Activated T-cell treated with anti-CD3 and anti-CD28 coated beads for 4 hours (primary cell): ENCODE measurements at regions not wholly inside any gene's neighbourhood (a gene's known extent, or its start where the extent isn't known, plus 50 kb on each side); places are given as distances from the start of the nearest gene placed in this dataset.

Source experiments
- DNase-seq: peaks from one replicate; pipeline ENCODE4 v3.0.0-alpha.2; 2020

DNA sequence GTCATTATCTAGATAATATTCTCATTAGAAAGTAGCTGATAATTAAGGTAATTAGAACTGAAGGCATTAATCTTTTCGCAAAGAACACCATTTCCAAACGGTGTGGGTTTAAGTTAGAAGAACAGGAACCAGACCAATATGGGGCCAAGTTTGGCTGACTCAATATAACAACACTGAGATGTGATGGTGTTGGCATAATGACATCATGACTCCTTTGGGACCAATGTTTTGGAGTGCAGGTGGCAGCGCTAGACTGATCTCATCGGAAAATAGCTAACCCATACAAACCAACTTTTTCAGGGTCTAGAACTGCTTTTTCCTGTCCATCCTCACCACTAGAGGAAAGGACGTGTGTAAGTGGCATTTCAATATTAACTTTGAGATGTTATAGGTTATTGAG, 1171.7 kb upstream of the ZEB2 start:
- DNase-seq, result no peak

DNA sequence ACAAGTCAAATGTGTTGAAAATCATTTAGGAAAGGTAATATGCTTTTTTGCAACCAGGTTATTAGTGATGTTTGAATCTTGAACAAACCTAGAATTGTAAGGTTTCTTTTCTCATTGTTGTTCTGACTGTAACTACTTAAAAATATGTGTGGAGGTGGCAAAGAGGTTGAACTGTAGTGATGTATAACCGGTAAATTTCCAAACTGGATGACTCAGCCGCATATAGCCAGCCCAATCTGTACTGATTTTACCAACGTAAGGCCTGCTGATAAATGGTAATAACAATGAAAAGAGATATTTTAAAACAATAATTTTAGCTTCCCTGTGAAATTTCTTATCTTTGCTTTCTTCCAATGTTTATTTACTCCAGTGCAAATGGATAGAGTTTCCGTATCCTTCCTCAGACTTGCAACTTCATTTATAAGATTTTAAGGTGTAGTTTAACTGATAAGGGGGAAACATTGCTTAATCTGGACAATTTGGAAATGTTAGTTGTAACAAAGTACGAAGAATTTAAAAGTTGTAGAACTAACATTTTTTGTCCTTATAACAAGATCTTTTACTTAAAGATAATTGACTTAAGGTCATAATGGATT, 1170.4 kb upstream of the ZEB2 start:
- DNase-seq, result no peak

DNA sequence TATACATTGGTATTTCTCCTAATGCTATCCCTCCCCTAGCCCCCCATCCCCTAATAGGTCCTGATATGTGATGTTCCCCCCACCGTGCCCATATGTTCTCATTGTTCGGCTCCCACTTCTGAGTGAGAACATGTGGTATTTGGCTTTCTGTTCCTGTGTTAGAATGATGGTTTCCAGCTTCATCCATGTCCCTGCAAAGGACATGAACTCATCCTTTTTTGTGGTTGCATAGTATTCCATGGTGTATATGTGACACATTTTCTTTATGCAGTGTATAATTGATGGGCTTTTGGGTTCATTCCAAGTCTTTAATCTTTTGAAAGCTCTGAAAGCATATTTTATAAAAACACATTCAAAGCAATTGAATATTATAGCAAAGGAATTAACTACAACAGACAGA, 1169.4 kb upstream of the ZEB2 start:
- no peak for DNase-seq

DNA sequence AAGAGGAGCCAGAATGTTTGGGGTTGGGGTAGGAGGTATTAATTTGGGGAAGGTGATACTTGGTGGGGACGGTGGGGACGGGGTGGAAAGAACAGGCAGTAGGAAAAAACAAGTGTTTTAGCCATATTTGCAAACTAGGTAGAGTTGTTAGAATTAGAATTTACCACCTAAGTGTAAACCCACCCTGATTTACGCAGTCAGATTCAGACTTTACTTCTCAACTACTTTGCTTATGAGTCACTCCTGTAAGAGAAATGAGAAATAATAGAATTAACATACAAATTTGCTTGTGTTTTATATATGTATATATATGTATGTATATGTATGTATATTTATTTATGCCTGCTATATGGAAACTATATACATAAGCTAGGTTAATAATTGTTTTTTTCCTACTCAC, 1168.2 kb upstream of the ZEB2 start:
- DNase-seq, result no peak

DNA sequence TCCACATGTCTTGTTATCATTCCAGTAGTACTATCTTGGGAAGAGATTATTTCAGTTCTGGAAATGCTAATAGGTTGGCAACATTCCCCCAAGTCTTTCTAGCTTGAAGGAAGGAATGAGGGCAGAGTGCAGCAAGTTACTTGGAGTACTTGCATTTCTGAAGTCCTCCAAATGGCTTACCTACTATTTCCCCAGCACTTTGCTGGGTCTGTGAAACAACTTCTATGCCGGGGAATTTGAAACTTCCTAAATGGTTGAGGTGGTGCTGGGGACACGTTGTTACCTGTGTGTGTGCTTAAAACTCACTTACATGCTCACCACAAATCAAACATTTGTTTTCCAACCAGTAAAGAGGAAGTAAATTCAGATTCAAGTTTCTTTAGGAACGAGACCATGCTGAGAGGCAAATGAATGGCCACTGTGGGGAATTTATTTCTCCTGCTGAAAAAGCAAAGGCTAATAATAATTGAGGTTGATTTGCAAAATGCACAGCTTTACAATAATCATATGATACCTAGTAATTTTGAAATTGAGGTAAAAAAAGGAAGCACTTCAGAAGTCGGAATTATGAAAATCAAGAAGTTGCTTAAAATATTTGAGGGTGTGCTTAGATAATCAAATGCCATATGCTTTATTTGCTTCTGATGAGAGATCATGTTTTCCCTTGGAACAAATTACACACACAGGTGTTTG, 1167.7 kb upstream of the ZEB2 start:
- no peak for DNase-seq

DNA sequence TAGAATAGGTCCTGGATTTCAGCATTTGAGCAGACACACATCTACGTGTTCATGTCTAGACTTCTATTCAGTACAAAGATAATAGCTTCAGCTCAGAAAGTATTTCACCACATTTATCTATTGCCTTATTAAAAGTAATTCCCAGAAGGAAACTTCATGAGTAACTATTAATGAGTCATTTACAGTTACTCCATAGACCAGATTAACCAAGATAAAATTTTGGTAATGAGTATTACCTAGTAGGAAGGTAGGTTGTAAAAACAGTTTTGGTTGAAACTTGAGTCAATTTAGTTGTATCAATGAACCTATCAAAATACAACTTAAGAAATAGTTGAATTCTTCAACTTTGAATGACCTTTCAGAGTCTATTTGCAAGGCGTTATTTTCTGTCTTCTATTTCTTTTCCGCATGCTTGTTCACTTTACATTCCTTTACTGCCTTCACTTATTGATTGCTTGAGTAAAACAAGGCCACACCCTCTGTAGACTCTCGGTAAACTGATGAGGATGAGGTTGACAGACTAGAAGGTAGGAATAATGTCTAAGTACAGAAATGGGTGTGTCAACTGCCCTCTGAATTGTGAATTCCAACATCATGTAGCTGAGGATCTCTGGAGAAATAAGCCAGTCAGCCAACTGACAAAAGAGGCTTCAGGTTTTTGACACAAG, 1165.6 kb upstream of the ZEB2 start:
- DNase-seq, result no peak

DNA sequence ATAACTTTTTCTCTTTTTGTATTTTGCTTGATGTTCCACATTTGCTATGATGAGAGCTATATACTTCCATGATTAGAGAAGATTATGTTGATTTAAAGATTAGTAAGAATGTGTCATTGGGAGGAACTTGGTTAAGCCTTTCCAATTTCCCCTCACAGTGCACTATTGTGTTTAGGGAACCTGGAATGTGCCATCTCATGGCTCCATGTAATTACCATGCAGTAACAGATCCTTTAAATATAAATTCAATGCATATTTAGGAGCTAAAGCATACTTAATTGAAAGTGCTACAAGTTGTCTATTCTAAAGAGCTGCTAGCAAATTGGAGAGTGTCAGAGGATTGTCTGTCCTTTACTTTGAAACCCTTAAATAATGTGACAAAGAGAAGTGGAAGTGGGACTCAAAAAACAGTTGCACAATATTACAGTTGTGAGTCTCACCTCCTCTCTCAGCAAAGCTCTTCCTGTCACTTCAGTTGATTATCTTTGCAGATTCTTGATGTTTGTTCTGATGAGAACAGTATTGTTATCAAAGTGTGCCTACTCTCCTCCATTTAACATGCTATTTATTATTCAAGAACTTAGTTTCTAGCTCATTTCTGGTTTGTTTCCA, 1162.7 kb upstream of the ZEB2 start:
- DNase-seq, result no peak

DNA sequence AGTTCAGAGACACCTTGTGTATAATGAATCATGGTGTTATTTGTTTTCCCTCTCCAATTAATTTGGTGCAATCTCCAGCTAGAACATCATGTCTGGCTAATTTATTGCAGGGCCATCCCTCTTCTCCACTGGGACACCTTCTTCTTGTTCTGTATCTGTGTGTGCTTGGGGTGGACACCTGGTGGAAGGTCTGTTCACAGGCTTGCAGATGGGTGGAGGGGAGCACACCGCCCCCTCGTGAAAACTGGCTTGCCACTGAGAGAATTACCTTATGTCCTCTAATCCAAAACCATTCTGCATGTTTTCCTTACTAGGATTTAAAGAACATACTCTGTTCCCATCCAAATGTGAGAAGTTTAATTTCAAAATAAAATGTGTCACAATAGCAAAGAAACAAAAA, 1160.4 kb upstream of the ZEB2 start:
- DNase-seq, result no peak

DNA sequence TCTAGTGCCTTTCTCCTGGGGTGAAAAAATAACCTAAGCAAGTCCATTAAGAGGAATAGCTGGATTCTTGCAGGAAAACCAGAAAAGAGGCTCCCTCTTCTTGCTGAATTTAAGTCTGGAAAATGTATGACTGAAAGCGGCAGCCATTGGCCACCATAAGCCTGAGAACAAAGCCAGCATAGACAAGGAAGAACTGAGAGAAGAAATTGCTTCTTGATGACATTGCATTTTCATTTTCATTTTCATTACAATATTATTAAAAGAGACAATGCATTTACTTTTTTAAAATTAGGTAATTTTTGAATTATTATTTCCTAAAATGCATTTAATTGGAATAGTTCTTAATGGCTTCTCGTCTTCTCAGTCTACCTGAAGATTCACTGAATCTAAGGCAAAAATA, 1157.5 kb upstream of the ZEB2 start:
- DNase-seq, result no peak

DNA sequence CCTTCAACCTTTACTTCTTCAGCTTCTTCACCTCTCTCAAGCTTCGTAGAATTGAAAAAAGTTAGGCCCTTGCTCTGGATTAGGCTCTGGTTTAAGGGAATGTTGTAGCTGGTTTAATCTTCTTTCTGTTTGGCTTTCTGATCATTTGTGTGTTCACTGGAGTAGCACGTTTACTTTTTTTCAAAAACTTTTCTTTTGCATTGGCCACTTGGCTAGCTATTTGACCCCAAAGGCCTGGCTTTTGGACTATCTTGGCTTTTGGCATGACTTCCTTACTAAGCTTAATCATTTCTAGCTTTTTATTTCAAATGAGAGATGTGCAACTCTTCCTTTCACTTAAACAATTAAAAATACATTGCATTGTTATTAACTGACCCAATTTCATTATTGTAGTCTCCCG, 1154.8 kb upstream of the ZEB2 start:
- DNase-seq, result no peak

DNA sequence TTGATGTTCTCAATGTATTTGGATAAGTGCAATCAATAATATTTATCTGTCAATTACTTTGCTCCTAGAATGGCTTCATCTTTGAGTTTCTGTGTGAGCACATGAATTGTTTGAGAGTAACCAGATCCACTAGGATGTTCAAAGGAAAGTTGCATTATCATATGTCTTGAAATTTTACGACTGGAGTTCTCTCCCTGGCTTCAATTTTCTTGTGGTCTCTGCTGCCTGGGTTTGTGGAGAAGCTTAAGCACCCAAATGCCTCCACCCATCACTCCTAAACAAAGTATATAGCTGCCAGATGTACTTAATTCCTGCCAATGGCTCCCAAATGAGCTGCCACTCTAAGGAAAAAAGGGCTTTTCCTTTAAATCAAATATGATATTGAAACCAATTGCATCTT, 1149.4 kb upstream of the ZEB2 start:
- no peak for DNase-seq

DNA sequence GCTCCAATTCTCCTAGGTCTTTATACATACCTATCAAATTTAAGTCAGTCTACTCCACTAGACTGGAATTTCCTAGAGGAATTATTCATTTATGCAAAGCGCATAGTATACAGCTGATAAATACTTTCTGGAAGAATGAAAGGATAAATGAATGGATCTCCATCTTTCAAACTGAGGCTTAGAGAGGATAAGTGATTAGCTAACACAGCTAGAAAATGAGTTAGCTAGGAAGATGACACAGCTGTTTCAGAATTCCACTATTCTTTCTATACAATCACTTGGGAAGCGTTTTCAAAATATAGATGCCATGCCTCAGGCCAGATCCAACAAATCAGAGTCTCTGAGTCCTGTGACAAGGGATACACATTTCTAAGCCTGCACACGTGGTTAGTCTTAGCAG, 1146.6 kb upstream of the ZEB2 start:
- no peak for DNase-seq

DNA sequence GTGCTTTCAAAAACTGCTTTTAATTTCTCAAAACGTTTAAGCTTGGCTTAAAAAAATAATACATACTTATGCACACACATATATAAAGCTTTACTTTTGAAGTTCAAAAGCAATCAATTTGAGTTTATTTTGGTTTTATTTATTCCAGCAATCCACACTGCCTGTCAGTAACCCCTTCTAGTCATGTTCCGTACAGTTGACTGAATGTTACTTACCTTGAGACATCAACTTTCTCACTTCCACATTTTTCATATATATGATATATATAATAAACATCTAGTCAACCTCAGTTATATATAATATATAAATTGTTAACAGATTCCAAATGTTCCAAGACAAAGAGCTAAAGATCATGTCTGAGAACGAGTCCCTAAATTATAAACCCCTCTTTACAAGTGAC, 1137.3 kb upstream of the ZEB2 start:
- no peak for DNase-seq

DNA sequence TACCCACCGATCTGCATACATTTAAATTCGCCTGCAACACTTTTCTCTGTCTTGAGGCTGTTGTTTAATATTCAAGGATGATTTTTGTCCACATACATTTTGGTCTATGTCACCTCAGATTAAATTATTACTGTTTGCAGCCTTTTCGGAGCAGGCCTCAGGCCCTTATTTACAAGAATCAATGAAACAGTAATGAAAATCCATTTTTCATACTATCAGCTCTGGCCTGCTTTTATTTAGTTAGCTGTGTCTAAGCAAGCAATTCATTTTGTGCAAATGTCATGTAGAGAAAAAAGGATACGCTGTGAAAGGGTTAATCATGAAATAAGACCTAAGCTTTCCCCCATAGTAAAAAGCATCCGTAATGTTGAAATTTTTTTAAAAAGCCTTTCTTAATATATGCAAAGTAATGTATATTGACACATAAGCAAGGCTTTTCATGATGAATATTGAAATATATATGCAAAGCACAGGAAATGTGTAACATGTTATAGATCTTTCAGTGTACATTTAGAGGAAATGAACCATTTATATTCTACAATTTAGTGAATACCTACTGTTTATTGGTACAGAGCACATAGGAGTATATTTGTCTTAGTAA, 1135.3 kb upstream of the ZEB2 start:
- no peak for DNase-seq

DNA sequence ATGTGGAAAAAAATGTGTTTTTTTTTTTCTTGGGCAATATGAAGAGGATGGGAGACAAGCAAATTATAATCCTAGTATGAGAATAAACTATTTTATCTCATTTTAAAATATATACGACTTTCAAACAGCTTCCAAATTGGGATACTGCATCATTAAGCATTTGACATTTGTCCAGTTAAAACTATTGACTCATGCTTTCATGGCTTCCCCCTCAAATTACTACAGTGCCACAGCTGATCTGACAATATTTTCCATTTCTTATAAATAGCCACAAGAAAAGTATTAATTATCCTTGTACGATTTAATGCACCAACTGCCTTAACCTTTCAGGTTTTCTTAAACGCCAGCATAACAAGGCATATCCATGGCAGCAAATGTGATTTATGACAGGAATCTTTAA, 1134.8 kb upstream of the ZEB2 start:
- DNase-seq, result no peak

DNA sequence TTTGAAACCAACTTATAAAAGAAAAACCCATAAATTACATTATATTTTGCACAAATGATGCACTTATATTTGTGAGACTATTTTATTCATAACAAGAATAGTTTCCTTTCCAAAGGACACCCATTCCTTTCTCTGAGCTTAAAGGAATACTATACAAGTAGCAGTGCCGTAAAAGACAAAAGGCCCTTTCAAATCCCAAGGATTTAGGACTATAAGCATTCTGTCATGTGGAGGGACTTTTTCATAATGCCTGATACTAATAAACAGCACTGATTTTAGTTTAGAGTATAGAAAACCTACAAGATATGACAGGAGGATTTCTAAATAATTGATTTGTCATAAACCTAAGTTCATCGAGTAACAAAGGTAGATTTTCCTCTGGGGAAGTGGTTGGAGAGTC, 1134.2 kb upstream of the ZEB2 start:
- DNase-seq, result no peak

DNA sequence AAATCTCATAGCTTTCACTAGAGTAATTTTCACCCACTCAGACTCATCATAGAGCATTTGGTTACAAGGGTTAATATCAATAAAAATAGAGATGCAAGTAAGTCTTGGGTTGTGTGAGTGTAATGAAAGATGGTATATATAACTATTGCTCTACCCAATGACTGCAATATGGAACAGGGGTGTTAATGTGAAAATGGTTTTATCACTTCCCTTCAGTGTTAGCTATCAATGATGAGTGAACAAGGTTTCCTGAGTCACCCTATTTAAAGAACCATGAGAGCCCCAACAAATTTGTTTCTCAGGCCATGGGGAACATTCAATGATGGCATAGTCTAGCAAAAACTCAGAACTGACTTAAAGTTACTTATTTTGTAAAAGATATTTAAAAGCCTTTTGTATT, 1133.6 kb upstream of the ZEB2 start:
- no peak for DNase-seq

DNA sequence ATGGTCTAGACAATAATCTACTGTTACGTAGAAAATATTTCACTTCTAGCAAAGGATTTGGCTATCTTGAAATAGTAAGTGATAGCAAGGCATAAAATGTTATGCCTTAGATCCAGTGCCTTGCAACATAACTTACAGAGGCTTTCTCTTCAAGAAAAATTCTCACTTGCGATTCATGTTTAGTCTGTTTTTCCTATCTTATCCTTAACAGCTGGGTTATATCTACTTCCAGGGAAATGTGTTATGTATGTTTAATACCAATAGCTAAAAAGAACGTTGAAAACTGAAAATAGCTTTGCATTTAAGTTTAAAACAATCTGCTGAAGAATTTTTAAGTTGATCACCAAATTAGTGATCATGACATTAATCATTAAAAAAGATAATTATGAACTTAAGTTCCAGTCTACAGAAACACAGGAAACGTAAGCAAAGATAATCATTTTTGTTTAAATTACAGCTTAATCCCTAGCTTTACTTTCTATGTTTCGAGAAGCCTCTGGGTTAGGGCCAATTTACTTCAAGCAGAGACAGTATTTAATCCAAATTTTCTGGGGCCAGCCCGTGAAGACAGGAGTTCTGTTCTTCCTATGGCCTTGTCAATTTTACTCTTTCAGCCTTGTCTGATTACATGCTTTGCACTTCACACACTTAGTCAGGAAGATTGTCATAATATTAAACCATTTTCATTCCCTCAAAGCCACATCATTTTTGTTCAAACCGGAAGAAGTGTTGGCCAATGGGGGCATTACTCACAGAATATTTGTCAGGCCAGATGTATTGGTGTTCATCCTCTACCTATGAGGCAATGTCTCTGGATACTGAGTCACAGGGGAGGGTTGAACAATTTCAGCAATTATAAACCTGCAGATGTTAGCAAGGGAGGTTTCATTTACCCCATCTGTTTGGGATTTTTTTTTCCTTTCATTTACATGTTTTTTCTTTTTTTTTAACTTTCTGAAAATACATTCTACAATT, 1132.9 kb upstream of the ZEB2 start:
- DNase-seq, result no peak

DNA sequence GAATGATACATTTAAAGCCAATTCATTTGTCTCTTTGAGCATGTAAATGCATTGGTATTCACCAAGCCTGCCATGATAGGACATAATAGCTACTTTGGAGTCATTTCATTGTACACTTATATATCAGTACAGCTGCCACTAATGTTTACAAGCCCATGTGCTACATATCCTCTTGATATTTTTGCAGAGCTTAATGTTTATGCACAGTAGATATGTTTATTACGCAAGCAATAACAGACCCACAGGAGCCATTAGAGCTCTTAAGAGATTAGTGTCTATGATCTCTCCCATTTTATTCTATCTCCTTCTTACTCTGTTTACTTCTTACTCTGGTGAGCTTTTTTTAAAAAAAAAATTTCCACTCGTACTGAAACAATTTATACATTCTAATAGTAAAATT, 1132.1 kb upstream of the ZEB2 start:
- DNase-seq, result no peak

DNA sequence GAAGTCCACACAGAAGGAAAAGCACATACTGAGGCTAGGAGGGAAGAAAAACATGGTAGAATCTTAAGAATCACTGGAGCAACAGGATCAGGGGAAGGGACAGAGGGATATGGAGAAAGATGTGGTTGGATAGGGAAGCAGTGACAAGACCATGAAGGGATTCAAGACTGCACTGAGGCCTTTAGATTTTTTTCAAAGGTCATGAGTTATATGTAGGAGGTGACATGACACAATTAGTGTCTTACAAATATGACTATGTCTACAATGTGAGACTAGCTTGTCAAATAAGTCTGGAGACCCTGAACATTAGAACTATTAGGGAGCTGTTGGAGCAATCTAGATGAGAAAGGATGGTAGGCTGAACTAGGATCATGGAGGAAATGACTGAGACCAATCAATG, 1130.3 kb upstream of the ZEB2 start:
- no peak for DNase-seq

DNA sequence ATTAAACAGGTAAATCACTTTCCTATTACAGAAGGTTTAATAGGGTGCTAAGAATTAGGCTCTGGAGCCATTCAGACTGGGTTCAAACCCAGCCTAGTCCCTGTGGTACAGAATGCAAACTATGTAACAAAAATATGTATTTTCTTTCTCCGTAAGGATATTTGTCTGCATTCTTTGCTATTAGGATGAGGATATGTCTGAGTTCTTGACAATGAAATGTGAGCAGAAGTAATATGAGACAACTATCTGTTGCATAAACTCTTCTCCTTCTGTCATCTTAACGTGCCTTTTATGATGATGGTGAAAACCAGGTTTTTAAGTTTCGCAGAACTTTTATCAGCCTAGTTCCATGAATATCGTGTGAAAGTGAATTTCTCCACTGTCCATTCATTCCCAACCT, 1129.1 kb upstream of the ZEB2 start:
- DNase-seq, result no peak

DNA sequence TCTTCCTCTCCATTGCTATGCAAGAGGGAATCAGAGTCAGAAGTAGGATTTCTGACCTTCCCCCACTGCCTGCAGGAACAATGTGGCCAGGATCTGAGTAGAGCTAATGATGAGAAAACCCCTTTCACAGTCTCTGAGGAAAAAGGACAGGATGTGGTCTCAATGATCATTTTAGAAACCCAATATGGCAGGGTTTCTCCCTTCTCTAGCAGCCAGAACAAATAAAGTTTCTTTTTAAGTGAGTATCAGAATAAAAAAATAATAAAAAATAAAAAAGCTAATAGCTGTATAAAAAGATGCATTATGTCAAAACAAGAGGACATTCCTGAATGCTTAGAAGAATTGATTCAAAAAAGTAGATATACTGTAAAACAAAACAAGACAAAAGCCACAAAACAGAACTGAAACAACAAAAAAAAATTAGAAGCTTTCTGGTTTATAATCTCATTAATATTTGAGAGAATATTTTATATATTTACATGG, 1124.9 kb upstream of the ZEB2 start:
- DNase-seq, result no peak

DNA sequence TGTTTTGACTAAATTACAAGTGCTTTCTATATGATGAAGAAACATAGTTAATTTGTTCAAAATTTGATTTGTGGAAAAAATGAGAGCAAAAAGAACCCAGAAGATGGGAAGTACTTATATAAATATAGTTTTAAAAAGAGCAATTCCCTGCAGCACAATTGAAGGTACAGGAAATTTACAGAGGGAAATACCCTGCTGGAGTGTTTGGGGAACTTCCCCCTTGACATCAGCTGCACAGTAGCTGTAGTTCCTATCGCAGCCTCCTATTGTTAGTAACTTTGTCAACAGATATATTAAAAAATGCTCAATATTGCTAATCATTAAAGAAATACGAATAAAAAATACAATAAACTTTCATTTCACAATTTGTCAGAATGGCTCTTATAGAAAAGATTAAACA, 1118.8 kb upstream of the ZEB2 start:
- no peak for DNase-seq
